LNCAP (cell line): ENCODE measurements at regions not wholly inside any gene's neighbourhood (a gene's known extent, or its start where the extent isn't known, plus 50 kb on each side); places are given as distances from the start of the nearest gene placed in this dataset.

Source experiments
- CTCF ChIP-seq: fragments of 450-650 bp; IDR thresholded peaks from 2 replicates; pipeline ENCODE4 v1.5.1; 2017; ENCODE audit warnings: mild to moderate bottlenecking

- no peak for TF ChIP-seq CTCF
Observed at GRCh38 chr10:8511026-8511425, 456.5 kb downstream of the GATA3 start.

GRCh38 chr10:8513155-8514147 is 459.0 kb downstream of the GATA3 start:
- no peak for TF ChIP-seq CTCF

- TF ChIP-seq CTCF, result no peak
Observed at GRCh38 chr10:8520382-8520781, 465.9 kb downstream of the GATA3 start.

GRCh38 chr10:8527773-8528172 is 473.3 kb downstream of the GATA3 start:
- TF ChIP-seq CTCF, result no peak

- no peak for TF ChIP-seq CTCF
Observed at GRCh38 chr10:8531116-8531515, 476.6 kb downstream of the GATA3 start.

- no peak for TF ChIP-seq CTCF
Observed at GRCh38 chr10:8532647-8533046, 478.2 kb downstream of the GATA3 start.

- TF ChIP-seq CTCF, result no peak
Observed at GRCh38 chr10:8533462-8533861, 479.0 kb downstream of the GATA3 start.
